Activated naive CD8-positive, alpha-beta T cell treated with anti-CD3 and anti-CD28 coated beads, Interleukin-2, amount 50 U/mL, for 16 hours (primary cell): ENCODE measurements at regions not wholly inside any gene's neighbourhood (a gene's known extent, or its start where the extent isn't known, plus 50 kb on each side); places are given as distances from the start of the nearest gene placed in this dataset.
A peak's percentile ranks its signal among the peaks of the same experiment; 100 is the strongest.

Source experiments
- DNase-seq: peaks from one replicate; pipeline ENCODE4 v3.0.0-alpha.2; 2020; ENCODE audit warnings: low read depth, low spot score

DNA sequence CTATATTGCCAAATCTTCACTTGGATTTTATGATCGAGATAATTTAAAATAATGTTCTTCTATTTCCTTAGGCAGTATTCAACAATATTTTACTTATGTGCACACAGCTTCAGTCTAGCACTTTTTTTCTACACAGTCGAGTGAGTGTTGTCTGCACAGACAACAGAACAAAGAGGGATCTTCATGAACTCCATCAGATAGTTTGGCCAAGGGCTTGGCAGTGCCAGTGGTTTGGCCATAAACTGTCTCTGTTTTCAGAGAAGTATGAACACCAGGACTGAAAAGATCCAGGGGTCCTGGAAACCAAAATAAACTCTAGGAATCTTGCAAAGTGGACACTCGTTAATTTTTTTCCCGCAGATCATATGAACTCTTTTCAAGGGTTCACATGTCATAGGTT lies 547.3 kb downstream of the PLCL1 start:
- DNase-seq: no peak

DNA sequence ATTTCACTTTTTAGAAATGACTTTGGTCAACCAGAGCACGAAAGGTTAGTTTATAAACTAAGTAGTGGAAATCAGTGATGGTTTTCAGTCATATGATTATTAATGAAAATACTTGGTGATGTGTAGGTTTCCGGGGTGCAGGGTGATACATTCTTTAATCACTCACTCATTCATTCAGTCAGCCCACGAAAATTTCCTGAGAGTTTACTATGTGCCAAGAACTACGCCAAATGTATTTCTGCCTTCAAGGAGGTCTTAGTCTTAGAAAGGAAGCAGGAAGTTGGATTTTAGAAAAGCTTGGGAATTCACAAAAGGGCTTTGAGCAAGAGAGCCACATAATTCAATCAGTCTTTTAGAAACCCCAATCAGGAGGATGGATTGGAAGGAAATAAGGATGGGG lies 543.6 kb downstream of the PLCL1 start:
- DNase-seq: no peak

DNA sequence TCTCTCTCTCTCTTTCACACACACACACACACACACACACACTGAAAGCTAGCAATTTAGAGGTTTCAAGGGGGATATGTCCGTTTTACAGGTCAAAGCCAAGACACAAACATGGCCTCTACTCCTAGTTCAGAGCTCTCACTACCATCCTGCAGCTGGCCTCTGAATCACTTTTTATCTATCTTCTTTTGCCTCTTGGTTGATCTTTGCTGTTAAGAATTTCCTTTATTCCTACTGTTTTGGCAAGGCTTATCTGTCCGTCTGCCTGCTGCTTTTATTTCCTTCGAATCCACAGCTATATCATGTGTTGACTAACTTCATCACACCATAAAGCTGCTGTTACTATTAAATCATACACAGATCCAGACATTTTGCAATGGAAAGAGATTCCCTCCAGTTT lies 543.0 kb downstream of the PLCL1 start:
- DNase-seq: no peak

- no peak for DNase-seq
These were observed 539.1 kb downstream of the PLCL1 start for GRCh38 chr2:198343471-198343870.

GRCh38 chr2:198340846-198341245 lies 536.5 kb downstream of the PLCL1 start:
- no peak for DNase-seq

DNA sequence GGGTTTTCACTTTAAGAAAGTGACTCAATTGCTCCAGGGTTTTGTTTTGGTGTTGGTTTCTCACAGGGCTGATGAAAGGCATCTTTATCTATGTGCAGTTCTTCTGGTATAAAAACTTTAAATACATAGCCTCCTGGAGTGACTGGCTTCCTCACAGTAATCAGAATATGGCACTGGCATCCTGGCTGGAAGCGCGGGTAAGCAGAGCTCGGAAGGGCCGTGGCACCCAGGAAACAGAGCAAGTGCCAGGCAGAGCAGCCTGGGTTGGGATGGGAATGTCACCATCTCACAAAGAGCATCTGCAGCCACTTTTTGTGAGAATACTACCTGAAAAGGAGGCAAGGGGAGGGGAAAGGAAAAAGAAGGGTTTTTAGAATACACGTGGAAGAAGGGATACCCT lies 534.7 kb downstream of the PLCL1 start:
- no peak for DNase-seq

DNA sequence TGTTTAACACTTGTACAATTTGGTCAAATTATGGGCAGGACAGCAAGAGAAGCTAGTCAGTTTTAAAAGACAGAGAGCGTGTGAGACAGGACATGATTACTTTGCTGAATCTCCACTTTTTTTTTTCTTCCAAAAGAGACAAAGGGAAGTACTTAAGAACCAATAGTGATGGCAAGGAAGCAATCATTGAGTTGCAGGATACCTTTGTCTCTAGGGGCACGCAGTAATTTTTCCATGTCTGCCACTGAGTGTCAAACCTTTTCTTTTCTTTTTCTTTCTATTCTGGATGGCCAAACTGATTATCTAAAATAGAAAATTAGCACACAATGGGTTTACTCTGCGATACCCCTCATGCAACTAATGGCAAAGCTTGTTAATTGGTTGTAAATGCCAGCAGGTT lies 533.0 kb downstream of the PLCL1 start:
- DNase-seq: no peak

GRCh38 chr2:198328454-198328853 lies 524.1 kb downstream of the PLCL1 start:
- no peak for DNase-seq

DNA sequence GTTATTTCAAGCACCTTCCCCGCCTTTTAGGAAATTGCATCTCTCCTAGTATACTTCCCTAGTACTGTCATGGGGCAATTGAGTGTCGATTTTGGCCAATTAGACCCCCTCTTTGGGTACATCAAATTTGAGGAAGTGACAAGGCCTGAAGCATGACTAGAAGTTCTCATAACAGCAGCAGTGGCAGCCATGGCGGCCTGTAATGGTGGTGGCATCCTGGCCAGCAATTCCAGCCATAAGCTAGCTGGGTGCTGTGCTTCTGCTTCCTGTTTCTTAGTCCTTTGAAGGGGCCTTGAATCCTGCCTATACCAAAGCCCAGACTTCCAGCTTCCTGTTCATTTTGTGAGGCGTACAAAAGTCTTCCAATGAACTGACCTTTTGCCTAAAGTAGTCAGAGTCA lies 523.1 kb downstream of the PLCL1 start:
- DNase-seq: no peak

- DNase-seq: no peak
These were observed 522.0 kb downstream of the PLCL1 start for GRCh38 chr2:198326431-198326830.

DNA sequence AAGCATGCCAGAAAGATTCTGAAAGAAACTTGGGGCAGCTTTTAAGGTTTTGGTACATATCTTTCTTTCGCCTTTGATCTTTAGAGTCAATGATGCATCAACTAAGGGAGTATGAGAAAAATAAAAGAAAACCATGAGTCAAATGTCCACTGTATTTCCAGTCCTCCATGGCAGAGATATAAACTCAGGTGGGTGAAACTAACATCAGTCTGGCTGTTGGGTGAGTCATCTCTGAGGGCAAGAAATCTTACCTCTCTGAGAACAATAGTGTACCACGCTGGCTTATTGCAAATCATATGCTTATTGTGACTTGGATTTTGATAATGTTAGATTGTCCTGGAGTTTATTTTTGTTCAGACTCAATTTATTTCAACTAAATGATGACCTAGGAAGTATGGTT lies 521.0 kb downstream of the PLCL1 start:
- no peak for DNase-seq

- DNase-seq: no peak
These were observed 519.7 kb downstream of the PLCL1 start for GRCh38 chr2:198324071-198324470.

DNA sequence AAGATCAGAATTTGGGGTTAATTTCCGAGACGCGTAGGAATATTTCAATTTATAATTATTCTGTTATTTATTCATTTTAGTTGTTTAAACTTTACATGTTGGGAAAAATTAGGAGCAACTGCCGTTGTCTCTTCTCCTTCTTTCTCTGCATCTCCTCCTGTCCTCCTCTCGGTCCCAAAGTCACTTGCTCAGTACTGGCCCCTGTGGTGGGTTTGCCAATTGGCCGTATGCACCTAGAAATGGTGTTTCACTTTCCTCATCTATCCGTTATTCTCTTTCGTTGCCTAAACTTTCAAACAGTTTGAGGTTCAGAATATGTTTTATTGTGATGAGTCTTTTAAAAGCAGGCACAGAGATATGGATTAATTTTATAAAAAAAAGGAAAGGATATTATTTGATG lies 517.9 kb downstream of the PLCL1 start:
- DNase-seq: no peak

DNA sequence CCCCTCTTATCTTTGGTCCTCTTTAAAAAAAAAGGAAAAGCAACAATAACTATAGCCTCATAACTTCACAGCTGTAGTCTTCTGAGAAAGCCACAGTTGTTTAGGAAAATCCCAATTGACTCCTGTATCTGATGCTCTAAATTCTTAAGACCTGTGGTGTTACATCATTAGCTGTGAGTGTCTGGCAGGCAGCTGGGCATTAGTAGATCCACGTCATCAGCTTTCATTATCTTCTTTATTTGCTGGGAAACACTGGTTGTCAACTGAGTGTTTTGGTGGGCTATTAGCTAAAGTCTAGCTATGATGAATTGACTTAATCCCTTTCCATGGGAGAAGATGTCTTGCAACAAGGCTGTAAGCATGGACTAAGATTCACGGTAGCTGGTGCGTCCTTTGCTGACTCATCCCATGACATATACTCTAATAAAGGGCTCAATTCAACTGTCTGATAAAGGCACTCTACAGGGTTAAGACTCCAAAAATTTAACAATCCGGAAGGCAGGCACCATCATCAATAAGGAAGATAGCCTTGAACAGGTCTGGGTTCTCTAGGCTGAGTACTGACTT lies 517.2 kb downstream of the PLCL1 start:
- DNase-seq: no peak

- no peak for DNase-seq
These were observed 512.5 kb downstream of the PLCL1 start for GRCh38 chr2:198316852-198317396.

GRCh38 chr2:198315791-198316630 lies 511.6 kb downstream of the PLCL1 start:
- no peak for DNase-seq

GRCh38 chr2:198314559-198315153 lies 510.3 kb downstream of the PLCL1 start:
- no peak for DNase-seq

GRCh38 chr2:198312596-198313483 lies 508.4 kb downstream of the PLCL1 start:
- DNase-seq: no peak

DNA sequence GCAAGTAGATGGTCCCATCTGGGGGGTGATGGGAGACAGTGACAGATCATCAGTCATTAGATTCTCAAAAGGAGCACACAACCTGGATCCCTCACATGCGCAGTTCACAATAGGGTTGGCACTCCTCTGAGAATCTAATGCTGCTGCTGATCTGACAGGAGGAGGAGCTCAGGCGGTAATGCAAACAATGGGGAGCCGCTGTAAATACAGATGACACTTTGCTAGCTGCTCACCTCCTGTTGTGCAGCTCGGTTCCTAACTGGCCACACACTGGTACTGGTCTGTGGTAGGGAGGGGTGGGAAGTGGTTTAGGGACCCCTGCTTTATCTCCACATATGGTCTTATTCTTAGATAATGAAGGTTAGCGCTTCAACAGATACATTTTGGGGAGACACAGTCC lies 506.6 kb downstream of the PLCL1 start:
- no peak for DNase-seq

GRCh38 chr2:198309673-198310280 lies 505.4 kb downstream of the PLCL1 start:
- DNase-seq: peak; percentile 21

DNA sequence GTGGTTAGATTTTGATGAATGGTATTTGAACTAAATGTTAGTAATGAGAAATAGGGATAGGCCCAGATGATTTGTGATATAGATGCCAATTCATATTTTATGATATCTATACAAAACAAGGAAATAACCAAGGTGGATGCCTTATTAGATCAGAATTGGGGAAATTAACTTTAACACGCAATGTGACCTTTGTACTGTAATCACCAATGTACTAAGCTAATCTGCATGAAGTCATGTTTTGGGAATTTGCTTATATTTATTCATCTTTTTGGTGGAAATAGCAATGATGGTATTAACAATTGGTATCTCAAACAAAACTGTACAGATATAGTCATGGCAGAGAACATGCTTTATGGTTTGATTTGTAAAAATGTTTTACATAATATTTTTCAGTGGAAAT lies 504.7 kb downstream of the PLCL1 start:
- no peak for DNase-seq
